Suppressor macrophage treated with lipopolysaccharide for 4 hours (primary cell): ENCODE measurements at regions not wholly inside any gene's neighbourhood (a gene's known extent, or its start where the extent isn't known, plus 50 kb on each side); places are given as distances from the start of the nearest gene placed in this dataset.
"Not testable (repeated sequence)": the region's sequence is repeated elsewhere in the genome, so short reads cannot be mapped to it uniquely, and the experiment has no call there.

Experiments
- DNase-seq: peaks from one replicate; pipeline ENCODE4 v3.0.0-alpha.2; 2020

GRCh38 chr5:101153526-101153925 is 250.4 kb upstream of the ST8SIA4 start:
- DNase-seq, result no peak

- DNase-seq, result no peak
Observed at GRCh38 chr5:101143526-101143925, 240.4 kb upstream of the ST8SIA4 start.

- no peak for DNase-seq
Observed at GRCh38 chr5:101142102-101142501, 239.0 kb upstream of the ST8SIA4 start.

DNA sequence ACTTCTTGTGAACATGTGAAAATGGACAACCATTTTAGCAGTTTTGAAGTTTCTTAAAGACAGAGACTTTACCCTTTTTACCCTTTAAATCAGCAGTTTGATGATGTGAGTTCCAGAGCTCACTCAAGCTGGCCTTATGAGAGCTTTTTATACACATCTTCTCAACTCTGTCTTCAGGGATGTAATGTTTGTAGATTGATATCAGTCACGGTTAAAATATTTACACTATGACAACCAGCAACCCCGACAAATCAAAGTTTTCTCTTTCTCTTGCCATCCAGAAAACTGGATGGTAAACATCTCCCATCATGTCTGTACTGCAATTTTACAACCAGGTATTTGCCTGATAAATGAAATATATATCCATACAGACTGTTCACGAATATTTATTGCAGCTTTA is 233.4 kb upstream of the ST8SIA4 start:
- DNase-seq, result no peak

DNA sequence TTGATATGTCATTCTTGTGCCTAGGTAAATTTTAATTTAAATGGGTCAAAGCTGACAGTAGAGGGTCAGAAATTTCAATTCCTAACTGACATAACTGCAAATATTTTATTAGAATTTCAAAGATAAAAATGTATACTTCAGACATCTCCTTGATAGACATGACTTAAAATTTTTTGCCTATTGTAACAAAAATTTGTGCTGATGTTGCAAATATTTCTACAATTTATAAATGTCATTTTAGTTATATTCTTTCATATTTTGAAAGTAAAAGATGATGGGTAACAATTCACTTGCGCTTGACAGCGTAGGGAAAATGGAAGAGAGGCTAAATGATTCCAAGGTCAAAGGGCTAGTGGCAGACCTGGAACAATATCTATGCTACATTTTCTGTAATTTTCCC is 220.3 kb upstream of the ST8SIA4 start:
- no peak for DNase-seq

DNA sequence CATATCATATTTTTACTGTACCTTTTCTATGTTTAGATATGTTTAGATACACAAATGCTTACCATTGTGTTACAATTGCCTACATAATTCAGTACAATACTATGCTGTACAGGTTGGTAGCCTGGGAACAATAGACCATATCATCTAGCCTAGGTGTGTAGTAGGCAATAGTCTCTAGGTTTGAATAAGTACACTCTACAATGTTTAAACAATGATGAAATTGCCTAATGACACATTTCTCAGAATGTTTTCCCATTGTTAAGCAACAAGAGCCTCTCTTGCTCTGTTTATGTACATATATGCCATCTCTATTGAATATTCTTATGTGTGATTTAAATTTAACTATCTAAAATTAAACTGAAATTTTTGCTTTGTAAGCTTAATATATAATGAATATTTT is 209.6 kb upstream of the ST8SIA4 start:
- no peak for DNase-seq

- no peak for DNase-seq
Observed at GRCh38 chr5:101103874-101104273, 200.8 kb upstream of the ST8SIA4 start.

DNA sequence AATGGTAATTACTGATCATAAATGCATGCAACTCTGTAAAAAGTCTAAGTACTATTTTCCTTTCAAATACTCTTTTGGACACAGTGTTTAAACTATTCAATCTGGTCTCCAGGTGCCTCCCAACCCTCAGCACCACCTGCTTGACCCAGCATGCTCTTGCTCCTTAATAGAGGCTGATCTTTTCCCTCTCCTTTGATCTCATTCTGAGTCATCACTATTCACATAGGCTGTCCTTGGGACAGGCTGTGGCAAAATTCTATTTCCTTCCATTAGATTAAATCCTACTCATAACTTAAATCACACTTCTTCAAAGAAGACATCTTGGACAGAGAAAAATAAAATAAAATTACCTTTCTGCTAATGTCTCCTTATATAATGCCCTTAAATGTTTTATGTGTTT is 199.4 kb upstream of the ST8SIA4 start:
- no peak for DNase-seq

DNA sequence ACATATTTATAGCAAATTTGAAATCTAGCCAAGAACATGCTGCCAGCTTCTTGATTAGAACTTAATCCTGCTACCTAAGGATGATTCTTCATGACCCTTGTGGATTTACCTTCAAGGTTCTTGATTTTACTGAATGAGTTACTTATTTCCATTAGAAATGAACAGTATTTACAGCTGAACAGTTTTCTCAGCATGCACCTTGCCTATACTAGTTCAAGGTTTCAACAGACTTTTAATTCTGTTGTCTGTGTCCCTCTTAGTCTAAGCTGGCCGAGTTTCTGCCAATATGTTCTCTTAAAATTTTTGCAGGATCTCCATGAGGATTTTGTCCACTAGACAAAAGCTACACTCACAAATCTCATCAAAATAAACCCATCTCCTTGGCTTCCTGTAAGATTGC is 188.8 kb upstream of the ST8SIA4 start:
- no peak for DNase-seq

DNA sequence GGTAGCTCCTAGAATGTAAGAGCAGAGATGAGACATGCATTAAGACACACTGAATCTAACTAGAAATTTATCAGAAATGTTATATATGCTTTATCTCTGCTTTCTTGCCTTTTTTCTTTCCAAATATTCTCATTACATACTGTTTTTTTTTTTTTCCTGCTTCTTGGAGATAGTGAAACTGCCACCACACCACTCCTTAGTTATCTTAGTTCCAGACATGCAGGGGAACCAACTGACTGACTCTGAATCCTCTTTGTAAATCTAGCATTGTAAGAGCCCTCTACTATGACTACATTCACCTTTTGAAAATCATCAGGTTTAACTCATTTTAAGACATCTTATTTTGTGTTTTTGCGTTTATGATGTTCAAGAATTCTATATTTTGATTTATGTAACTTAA is 181.3 kb upstream of the ST8SIA4 start:
- DNase-seq, result no peak

- DNase-seq, result no peak
Observed at GRCh38 chr5:101080462-101081240, 177.6 kb upstream of the ST8SIA4 start.

DNA sequence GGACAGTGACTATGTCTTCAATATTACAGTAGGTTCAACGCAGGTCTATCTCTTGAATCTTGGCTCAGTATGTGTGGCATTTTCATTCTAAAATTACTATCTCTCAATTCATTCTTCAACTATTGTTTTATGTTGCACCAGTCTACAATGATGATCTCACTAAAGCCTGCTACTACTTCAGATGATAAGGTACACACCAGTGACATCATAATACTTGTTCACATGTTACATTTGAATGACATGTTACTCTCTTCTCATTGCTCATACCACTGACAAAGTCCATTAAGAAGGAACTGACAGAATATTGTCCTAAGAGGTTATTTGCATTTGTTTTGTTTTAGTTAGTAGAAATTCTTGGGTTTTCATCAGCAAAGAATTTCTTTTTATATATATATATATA is 165.2 kb upstream of the ST8SIA4 start:
- no peak for DNase-seq

- DNase-seq, result no peak
Observed at GRCh38 chr5:101067429-101067828, 164.3 kb upstream of the ST8SIA4 start.

DNA sequence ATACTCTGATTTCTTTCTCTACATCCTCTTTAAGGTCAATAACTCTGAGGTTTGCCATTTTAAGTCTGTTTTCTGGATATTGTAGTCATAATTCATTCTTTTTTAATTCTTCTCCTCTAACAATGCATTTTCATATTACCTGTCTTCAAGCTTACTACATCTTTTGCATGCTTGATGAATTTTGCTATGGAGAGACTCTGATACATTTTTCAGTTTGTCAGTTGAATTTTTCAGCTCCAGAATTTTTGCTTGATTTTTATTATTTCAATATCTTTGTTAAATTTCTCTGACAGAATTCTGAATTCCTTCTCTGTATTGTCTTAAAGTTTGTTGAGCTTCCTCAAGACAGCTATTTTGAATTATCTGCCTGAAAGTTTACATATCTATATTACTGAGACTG is 159.8 kb upstream of the ST8SIA4 start:
- DNase-seq, result no peak

DNA sequence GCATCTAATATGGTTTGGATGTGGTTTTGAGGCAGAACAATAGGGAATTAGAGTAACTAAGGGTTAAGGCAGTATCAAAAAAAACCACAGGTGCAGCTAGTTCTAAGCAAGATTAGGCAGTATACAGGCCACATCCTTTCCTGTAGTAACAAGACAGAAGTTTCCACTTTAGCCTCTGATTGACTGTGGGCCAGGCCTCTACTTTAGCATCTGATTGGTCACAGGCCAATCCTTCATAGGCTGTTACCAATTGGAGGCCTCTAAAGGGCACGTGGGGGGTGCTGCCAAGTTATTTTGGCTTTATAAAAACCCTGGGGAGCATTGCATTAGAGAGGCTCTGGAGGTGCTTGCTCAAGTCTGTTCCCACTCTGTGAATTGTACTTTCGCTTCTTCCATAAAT is 144.1 kb upstream of the ST8SIA4 start:
- DNase-seq, result no peak

DNA sequence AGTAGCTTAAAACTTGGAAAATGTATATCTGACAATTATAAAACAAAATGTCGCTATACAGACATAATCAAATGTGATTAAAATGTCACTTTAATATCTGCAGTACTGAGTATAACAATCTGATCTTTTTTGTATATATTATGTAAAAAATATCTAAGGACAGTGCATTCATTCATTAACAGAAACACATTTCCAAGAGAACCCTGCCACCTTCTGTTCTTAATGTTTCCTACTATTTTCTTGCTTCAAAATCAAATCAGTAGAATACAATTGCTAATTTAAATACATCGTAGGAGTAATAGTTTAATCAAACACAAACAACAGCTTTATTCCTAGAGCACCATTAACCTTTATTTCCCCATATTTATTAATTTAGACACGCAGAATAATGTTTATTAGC is 142.6 kb upstream of the ST8SIA4 start:
- DNase-seq, result peak; percentile 39

- DNase-seq, result not testable (repeated sequence)
Observed at GRCh38 chr5:101040002-101040401, 136.9 kb upstream of the ST8SIA4 start.

- DNase-seq, result no peak
Observed at GRCh38 chr5:101036778-101037177, 133.7 kb upstream of the ST8SIA4 start.

DNA sequence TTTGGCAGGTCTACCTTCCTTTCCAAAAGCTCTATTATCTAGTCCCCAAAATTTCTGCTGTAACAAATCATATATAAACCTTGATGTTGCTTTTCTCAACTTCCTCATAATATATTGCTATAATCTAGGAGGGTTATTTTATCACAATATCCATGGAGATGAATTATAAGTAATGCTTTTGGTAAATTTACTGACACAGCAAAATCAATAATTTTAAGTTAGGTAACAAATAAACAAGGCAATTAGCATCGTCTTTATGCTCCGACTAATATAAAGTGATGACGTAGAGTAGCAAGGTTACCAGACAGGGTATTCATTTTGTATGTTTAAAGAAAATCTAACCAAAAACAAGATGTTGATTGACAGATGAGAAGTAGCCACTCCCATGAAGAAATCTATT is 132.3 kb upstream of the ST8SIA4 start:
- no peak for DNase-seq

DNA sequence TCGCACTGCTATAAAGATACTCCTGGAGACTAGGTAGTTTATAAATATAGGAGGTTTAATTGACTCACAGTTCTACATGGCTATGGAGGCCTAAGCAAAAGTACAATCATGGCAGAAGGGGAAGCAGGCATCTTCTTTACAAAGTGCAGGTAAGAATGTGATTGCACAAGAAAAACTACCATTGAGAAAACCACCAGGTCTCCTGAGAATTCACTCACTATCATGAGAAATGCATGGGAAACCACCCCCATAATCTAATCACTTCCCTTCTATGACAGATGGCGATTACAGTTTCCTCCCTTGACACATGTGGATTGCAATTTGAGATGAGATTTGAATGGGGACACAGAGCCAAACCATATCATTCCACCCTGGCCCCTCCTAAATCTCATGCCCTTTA is 121.2 kb upstream of the ST8SIA4 start:
- DNase-seq, result no peak

GRCh38 chr5:101018299-101018698 is 115.2 kb upstream of the ST8SIA4 start:
- DNase-seq, result no peak

DNA sequence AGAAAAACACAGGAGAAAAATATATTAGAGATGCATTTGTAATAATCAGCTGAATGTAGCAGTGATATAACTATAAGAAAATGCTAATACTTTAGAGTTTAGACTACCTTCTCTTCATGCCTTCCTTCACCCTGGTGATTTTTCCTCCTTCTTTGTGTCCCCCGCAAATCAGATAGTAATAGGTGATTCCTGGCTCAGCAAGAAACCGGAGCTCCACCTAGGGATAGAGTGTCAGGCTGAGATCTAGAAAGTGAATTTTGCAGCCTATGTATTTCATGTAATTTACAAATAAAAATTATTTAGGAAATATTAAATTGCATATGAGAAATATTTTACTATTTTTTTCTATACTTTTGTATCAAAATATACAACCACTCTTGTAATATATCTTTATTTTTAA is 109.8 kb upstream of the ST8SIA4 start:
- DNase-seq, result no peak

DNA sequence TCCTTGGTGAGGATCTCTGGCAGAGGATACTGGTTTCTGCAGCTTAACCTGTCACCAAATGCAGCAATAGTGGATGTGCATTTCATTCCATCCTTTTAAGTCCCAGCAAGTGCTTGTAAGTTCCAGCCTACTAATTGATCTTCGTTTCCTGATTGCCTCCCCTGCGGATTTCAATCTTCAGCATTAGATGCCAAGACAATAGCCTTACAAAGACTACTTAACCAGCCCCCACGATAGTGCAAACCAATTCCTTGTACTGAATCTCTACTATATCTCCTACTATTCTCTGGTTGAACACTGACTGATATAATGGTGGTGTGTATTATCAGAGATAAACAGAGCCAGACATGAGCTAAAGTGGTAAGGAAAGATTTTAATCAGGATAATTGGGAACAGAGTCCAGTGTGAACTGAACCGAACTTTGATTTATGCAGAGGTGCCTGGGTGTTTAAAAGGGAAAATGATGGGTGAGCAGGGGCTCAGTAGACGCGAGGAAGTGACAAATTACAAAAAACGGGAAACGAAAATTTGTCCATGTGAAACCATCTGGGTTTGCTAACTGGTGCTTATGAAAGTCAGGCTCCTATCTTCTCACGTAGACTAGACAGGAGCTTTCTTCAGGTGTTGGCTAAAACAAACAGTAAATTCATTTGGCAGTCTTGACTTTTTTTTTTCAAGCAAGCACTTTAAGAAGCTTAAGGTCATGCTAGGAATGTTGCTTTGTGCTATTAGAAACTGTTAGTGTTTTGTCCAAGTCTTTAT is 106.9 kb upstream of the ST8SIA4 start:
- DNase-seq, result no peak

DNA sequence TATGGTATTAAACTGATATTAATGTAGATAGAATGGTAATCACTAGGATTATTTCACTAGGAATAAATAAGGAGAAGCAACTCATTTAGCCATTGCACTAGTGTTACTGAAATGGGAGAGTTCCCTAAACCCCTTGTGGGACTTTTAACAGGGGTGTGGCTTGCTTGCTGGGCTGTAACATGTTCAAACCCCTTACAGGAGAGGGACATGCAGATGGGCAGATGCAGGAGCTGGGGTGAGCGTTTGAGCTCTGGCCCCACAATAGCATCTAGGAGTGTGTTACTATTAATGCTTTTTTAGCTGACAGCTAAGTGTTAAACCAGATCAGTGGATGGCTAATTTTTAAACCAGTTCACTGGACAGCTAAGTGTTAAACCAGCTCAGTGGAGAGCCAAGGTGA is 89.3 kb upstream of the ST8SIA4 start:
- no peak for DNase-seq

- not testable (repeated sequence) for DNase-seq
Observed at GRCh38 chr5:100983601-100984000, 80.5 kb upstream of the ST8SIA4 start.
